ENCODE measurements at regions not wholly inside any gene's neighbourhood (a gene's known extent, or its start where the extent isn't known, plus 50 kb on each side); places are given as distances from the start of the nearest gene placed in this dataset.

- WGBS, 2 donors: 68 to 76% methylated on average over 2 of the region's 2 CpGs
- H3K27ac ChIP-seq: no peak overlapping the region
- H3K9me3 ChIP-seq: no peaks in the 10 kb centered on the region
- H3K27me3 ChIP-seq: no peaks in the 10 kb centered on the region
- no peaks in the 10 kb centered on the region for H3K36me3 ChIP-seq
- no peak overlapping the region for H3K4me3 ChIP-seq
- ATAC-seq (no peak), DNase-seq (no peak)
- TF ChIP-seq CTCF (IDR thresholded peaks at IDR 0.05): no peak
- peaks cover 0 to 9% (median 0%) of the 10 kb centered on the region in 9 donors for H3K4me1 ChIP-seq
- intact Hi-C loops (cut with DNase I): loop anchor here in 1 of 10 donors (10.0 kb wide), 2 partner anchors 238 to 602 kb away; no protein-coding TSS in a partner anchor
These were observed 358.7 kb upstream of the TMPO start for GRCh38 chr12:98156697-98157096.

DNA sequence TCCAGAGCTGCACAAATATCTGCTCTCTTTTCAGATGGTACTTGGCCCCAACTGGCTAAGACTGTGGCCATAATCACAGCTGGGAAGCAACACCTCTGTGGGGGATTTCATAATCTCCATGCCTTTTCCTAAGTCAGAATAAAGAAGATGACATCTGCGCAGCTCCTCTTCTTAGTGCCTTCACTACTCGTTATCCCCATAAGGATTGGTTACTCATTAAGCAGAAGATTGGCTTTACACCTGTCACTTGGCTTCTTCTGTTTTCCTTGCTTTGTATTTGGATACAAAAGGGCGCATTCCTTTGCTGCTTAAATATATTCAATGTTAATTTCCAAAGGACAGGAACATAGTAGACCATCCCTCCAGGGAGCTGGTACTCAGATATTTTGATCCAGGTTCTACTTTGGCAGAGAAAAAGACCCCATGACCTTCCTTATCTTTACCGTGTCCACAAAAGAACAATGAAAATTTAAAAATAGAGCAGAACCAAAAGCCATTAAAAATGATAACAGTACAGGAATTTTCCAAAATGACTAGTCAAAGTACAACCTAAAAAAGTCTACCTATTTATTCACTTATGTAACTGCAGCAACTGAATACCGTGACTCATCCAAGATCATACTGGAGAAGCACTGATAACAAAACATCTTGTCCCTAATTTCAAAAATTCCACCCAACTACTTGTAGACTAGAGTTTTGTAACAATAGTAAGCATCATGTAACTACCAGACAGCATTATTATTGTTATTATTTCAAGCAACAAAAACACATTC lies 352.3 kb upstream of the TMPO start:
- Histone ChIP-seq H3K4me3 (no peak overlapping the region), H3K36me3 (no peaks in the 10 kb centered on the region), H3K9me3 (no peaks in the 10 kb centered on the region), H3K27me3 (no peaks in the 10 kb centered on the region), H3K27ac (peak overlapping the region in 5 of 10 donors; percentile 27 to 74 (median 67)), H3K4me1 (peaks cover 0 to 11% (median 4%) of the 10 kb centered on the region in 9 donors)
- DNase-seq: peak in 1 of 2 donors; percentile 4
- WGBS, 2 donors: 53 to 54% methylated on average over 5 of the region's 5 CpGs
- no peak for TF ChIP-seq CTCF (IDR thresholded peaks at IDR 0.05)
- ATAC-seq: peak; percentile 55 to 93 (median 87)
- intact Hi-C loops (cut with DNase I): loop anchor here in 1 of 10 donors (10.0 kb wide), 1 partner anchor 1018 kb away; no protein-coding TSS in a partner anchor

GRCh38 chr12:98172304-98172703 lies 343.1 kb upstream of the TMPO start:
- ATAC-seq: no peak
- TF ChIP-seq CTCF (IDR thresholded peaks at IDR 0.05): no peak
- Histone ChIP-seq H3K9me3 (peaks cover 0 to 4% (median 0%) of the 10 kb centered on the region in 11 donors), H3K27ac (no peak overlapping the region), H3K36me3 (no peaks in the 10 kb centered on the region), H3K4me3 (no peak overlapping the region), H3K4me1 (peaks cover 0 to 6% (median 0%) of the 10 kb centered on the region in 9 donors), H3K27me3 (no peaks in the 10 kb centered on the region)
- 79 to 84% methylated on average over 2 of the region's 2 CpGs for WGBS, 2 donors
- DNase-seq: no peak
- intact Hi-C loops (cut with DNase I): no loop called here

- H3K4me3 ChIP-seq: no peak overlapping the region
- TF ChIP-seq CTCF (IDR thresholded peaks at IDR 0.05): no peak
- no peaks in the 10 kb centered on the region for H3K27me3 ChIP-seq
- ATAC-seq (no peak), DNase-seq (no peak)
- H3K4me1 ChIP-seq: peaks cover 0 to 7% (median 0%) of the 10 kb centered on the region in 9 donors
- no peak overlapping the region for H3K27ac ChIP-seq
- intact Hi-C loops (cut with DNase I): no loop called here
- H3K9me3 ChIP-seq: peaks cover 0 to 4% (median 0%) of the 10 kb centered on the region in 11 donors
- 86 to 91% methylated on average over 3 of the region's 3 CpGs for WGBS, 2 donors
- no peaks in the 10 kb centered on the region for H3K36me3 ChIP-seq
These were observed 342.6 kb upstream of the TMPO start for GRCh38 chr12:98172801-98173200.

Data from heart right ventricle (tissue), 16 donors.